ENCODE measurements at regions not wholly inside any gene's neighbourhood (a gene's known extent, or its start where the extent isn't known, plus 50 kb on each side); places are given as distances from the start of the nearest gene placed in this dataset.

- DNase-seq = no peak
These were observed 238.6 kb upstream of the ADAMTSL1 start for GRCh38 chr9:18235181-18235908.

- no peak for DNase-seq
These were observed 237.6 kb upstream of the ADAMTSL1 start for GRCh38 chr9:18236336-18236735.

DNA sequence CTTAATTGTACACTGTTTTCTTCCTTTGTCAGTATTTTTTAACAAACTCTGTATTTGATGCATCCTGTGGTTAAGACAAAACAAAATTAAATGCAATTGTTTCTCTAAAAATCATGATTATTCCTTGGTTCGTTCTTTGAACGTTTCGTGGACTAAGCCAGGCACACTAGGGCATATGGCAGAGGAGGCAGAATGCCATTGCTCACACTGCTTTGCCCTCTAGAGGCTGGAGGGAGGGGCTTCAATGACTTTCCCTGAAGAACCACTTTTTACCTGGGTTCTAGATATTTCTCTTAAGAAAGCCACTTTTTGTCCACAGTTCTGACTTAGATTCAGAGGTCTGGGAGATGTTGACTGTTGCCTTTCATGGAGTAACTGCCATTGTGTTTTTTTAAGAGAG is 236.2 kb upstream of the ADAMTSL1 start:
- no peak for DNase-seq

GRCh38 chr9:18238254-18238653 is 235.7 kb upstream of the ADAMTSL1 start:
- DNase-seq = no peak

DNA sequence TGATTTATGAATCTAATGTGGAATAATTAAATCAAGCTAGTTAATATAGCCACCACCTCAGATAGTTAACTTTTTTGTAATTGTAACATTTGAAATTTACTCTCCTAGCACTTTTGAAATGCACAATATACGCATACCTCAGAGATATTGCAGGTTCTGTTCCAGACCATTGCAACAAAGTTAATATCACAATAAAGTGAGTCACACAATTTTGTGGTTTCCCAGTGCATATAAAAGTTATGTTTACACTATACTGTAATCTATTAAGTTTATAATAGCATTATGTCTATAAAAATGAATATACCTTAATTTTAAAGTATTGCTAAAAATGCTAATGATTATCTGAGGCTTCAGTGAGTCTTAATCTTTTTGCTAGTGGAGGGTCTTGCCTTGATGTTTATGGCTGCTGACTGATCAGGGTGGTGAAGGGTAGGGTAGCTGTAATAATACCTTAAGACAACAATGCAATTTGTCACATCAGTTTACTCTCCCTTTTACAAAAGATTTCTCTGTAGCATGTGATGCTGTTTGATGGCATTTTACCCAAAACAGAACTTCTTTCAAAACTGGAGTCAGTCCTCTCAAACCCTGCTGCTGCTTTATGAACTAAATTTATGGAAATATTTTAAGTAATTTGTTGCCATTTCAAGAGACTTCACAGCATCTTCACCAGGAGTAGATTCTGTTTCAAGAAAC is 235.1 kb upstream of the ADAMTSL1 start:
- DNase-seq = no peak

DNA sequence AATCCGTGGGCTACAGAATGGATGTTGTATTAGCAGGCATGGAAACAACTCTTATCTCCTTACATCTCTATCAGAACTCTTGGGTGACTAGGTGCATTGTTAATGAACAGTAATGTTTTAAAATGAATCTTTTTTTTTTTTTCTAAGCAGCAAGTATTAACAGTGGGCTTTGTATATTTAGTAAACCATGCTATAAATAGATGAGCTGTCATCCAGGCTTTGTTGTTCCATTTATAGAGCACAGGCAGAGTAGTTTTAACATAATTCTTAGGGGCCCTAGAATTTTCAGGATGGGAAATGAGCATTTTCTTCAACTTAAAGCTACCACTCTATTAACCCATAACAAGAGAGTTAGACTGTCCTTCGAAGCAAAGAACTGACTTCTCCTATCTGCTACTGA is 233.7 kb upstream of the ADAMTSL1 start:
- no peak for DNase-seq

DNA sequence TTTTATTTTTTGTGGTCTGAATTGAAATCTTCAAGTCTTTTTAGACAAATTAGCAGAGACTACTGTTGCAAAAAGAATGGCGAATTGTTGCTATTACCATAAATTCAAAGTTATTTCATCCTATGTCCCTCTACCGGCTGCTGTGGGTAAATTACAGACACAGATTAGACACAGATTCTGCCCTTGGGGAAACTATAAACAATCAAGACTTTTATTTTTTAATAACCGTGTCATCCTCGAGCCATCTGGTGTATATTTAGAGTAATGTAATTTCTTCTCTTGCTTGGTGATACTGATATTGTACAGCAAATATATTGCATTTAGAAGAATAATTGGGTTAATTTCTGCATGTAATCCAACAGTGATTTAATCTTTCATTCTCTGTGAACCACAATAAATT is 228.0 kb upstream of the ADAMTSL1 start:
- DNase-seq = no peak

DNA sequence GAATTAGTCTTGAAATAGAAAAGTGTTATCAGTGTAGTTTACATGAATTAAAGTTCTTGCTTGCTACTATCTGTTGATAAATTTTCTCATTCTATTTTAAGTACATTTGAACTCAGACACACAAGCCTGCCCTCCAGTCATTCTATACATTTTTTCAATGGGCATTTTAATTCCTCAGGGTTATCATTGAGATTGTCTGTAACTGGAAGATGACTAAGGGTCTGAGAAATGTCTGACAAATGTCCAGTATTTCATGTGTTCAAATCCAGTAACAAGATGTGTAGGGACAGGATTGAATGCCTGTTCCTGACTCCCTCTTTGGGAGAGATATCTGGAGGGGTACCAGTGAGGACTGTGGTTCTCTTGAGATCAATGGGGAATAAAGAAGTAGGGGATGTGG is 223.9 kb upstream of the ADAMTSL1 start:
- DNase-seq = no peak

DNA sequence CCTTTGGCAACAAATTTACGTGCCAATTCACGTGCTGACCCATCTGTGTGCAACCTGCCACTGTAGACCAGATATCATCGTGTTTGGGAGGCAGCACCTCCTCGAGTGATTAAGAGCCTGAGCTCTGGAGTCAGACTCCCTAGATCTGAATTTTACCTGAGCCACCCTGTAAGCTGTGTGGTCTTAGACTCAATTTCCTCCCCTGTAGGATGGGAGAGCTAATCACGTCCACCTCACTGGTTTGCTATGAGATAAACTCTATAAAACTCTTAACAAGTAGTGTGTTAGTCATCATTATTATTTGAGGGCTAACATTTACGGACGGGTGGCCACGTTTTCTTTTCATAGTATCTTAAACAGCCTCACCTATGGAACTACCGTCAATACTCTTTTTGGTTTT is 220.0 kb upstream of the ADAMTSL1 start:
- no peak for DNase-seq

GRCh38 chr9:18255158-18255629 is 218.8 kb upstream of the ADAMTSL1 start:
- DNase-seq = peak; percentile 83

- DNase-seq = no peak
These were observed 218.2 kb upstream of the ADAMTSL1 start for GRCh38 chr9:18255747-18256146.

DNA sequence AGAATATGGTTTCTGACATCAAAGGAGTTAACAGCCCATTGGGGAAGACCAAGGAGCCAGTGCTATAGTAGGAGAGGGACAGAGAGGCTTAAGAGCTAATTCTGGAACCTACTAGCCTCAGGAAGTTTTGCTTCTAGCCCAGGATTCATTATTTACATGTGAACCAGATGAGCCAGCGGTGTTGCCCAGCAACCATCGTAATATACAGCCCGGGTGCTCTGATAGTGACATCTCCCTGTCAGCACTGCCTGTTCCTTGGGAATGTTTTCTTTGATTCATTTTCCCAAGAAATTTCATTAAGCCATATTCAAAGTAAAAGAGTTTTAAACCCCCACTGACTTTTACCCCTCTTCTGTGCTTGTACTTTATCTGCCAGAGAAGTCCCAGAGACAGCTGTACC is 217.4 kb upstream of the ADAMTSL1 start:
- no peak for DNase-seq

GRCh38 chr9:18260521-18260920 is 213.4 kb upstream of the ADAMTSL1 start:
- DNase-seq = no peak

- no peak for DNase-seq
These were observed 212.8 kb upstream of the ADAMTSL1 start for GRCh38 chr9:18261181-18261580.

- no peak for DNase-seq
These were observed 210.6 kb upstream of the ADAMTSL1 start for GRCh38 chr9:18263377-18263776.

DNA sequence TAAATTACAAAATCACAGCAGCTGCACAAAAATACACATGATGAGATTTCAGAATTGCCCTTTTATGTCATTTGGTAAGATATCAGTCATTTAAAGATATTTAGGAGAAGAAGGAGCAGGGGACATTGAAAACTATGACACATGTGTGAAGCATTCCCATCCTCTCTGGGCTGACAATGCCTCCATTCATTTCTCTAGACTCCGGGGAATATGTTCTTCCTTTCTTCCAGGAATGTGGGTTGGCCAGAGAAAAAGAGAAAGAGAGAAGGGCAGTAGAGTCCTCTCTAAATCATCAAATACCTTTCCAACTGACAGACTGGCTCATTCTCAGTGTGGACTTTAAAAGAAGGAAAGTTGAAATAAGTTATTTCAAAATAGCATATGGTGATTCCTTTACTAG is 205.6 kb upstream of the ADAMTSL1 start:
- DNase-seq = no peak

- no peak for DNase-seq
These were observed 204.4 kb upstream of the ADAMTSL1 start for GRCh38 chr9:18269561-18269960.

DNA sequence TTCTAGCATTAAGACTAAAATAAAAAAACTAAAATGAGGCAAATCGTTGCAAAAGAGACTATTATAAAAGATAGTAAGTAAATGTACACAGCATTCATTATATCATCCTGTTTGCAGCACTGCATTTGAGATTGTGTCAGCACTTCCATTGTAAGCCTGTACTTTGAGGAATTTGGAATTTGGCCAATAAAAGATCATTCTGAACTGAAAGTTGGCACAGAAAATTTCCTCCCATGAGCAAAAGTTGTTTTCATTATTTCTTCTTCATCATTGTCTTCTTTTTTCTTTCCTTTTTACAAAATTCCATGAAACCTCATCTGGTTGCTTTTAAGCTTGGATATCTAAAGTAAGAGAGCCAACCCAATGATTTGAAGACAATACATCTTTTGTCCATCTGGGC is 199.3 kb upstream of the ADAMTSL1 start:
- DNase-seq = peak; percentile 3

DNA sequence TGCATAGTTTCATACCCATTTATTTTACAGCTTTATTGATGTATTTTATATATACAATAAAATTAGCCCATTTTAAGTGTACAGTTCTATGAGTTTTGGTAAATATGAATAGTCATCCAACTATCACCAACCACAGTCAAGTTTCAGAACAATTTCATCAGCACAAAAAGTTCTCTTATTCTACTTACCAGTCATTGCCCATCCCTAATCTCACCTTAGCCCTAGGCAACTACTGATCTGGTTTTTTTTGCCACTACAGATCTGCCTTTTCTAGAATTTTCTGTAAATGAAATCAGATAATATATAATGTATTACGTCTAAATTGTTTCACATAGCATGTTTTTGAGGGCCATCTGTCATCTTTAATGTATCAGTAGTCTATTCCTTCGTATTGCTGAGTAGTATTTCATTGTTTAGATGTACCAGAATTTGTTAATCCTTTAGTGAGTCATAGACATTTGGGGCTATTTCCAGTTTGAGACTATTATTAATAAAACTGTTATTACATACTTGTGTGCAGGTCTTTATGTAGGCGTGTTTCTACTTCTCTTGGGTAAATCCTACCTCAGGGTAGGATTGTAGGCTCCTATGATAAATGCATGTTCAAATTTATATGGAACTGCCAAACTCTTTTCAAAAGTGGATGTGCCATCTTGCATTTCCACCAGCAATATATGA is 198.5 kb upstream of the ADAMTSL1 start:
- DNase-seq = no peak

- no peak for DNase-seq
These were observed 192.7 kb upstream of the ADAMTSL1 start for GRCh38 chr9:18281291-18281690.

- no peak for DNase-seq
These were observed 179.7 kb upstream of the ADAMTSL1 start for GRCh38 chr9:18294229-18294628.

- DNase-seq = no peak
These were observed 177.3 kb upstream of the ADAMTSL1 start for GRCh38 chr9:18296702-18297055.

GRCh38 chr9:18297056-18297841 is 176.7 kb upstream of the ADAMTSL1 start:
- no peak for DNase-seq
